ENCODE measurements at regions not wholly inside any gene's neighbourhood (a gene's known extent, or its start where the extent isn't known, plus 50 kb on each side); places are given as distances from the start of the nearest gene placed in this dataset.

GRCh38 chr1:239016337-239016736 lies 370.0 kb upstream of the CHRM3 start:
- TF ChIP-seq, protein P1, sequence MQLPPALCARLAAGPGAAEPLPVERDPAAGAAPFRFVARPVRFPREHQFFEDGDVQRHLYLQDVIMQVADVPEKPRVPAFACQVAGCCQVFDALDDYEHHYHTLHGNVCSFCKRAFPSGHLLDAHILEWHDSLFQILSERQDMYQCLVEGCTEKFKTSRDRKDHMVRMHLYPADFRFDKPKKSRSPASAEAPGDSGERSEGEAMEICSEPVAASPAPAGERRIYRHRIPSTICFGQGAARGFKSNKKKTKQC (CRISPR knock-in tag; IDR thresholded peaks at IDR 0.05): no peak
- TF ChIP-seq HNRNPL (IDR thresholded peaks at IDR 0.05; ENCODE audit: low read depth, low read length): no peak
- no peak for TF ChIP-seq ETV6 (IDR thresholded peaks at IDR 0.05; ENCODE audit: borderline replicate concordance in 1 of 2, low read depth in 2 of 2, low read length in 1 of 2)
- no peak for TF ChIP-seq ETV6 (CRISPR knock-in tag; IDR thresholded peaks at IDR 0.05; ENCODE audit: borderline replicate concordance)
- no peak for TF ChIP-seq EZH2 (IDR thresholded peaks at IDR 0.05; ENCODE audit: borderline replicate concordance, low read depth, low read length)
- no peak for TF ChIP-seq CTCF (IDR thresholded peaks at IDR 0.05 in 2 of 3, conservative IDR thresholded peaks at IDR 0.05 in 1 of 3; ENCODE audit: insufficient read depth in 2 of 3, low read depth in 1 of 3, low read length in 3 of 3)
- no peak for TF ChIP-seq ELF4 (CRISPR knock-in tag; IDR thresholded peaks at IDR 0.05)
- TF ChIP-seq POLR2A (conservative IDR thresholded peaks at IDR 0.05): no peak
- no peak for TF ChIP-seq TRIM28 (IDR thresholded peaks at IDR 0.05)
- no peak for TF ChIP-seq MYNN (IDR thresholded peaks at IDR 0.05)
- no peak for TF ChIP-seq MYNN (CRISPR knock-in tag; IDR thresholded peaks at IDR 0.05)
- TF ChIP-seq ZNF561 (CRISPR knock-in tag; conservative IDR thresholded peaks at IDR 0.05): no peak
- TF ChIP-seq, protein P2, sequence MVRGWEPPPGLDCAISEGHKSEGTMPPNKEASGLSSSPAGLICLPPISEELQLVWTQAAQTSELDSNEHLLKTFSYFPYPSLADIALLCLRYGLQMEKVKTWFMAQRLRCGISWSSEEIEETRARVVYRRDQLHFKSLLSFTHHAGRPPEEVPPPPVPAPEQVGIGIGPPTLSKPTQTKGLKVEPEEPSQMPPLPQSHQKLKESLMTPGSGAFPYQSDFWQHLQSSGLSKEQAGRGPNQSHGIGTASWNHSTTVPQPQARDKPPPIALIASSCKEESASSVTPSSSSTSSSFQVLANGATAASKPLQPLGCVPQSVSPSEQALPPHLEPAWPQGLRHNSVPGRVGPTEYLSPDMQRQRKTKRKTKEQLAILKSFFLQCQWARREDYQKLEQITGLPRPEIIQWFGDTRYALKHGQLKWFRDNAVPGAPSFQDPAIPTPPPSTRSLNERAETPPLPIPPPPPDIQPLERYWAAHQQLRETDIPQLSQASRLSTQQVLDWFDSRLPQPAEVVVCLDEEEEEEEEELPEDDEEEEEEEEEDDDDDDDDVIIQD (CRISPR knock-in tag; IDR thresholded peaks at IDR 0.05): no peak
- no peak for TF ChIP-seq MAZ (CRISPR knock-in tag; conservative IDR thresholded peaks at IDR 0.05 in 1 of 2, IDR thresholded peaks at IDR 0.05 in 1 of 2)
- TF ChIP-seq POLR2AphosphoS5 (IDR thresholded peaks at IDR 0.05; ENCODE audit: control insufficient read depth, insufficient read depth, low read depth, low read length): no peak
- TF ChIP-seq, protein P3, sequence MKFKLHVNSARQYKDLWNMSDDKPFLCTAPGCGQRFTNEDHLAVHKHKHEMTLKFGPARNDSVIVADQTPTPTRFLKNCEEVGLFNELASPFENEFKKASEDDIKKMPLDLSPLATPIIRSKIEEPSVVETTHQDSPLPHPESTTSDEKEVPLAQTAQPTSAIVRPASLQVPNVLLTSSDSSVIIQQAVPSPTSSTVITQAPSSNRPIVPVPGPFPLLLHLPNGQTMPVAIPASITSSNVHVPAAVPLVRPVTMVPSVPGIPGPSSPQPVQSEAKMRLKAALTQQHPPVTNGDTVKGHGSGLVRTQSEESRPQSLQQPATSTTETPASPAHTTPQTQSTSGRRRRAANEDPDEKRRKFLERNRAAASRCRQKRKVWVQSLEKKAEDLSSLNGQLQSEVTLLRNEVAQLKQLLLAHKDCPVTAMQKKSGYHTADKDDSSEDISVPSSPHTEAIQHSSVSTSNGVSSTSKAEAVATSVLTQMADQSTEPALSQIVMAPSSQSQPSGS (CRISPR knock-in tag; IDR thresholded peaks at IDR 0.05): no peak

Data from K562 (cell line).